Stimulated activated CD4-positive, alpha-beta T cell treated with anti-CD3 and anti-CD28 coated beads, Interleukin-4, amount 100 ng/mL, for 24 hours (primary cell): ENCODE measurements at regions not wholly inside any gene's neighbourhood (a gene's known extent, or its start where the extent isn't known, plus 50 kb on each side); places are given as distances from the start of the nearest gene placed in this dataset.
A peak's percentile ranks its signal among the peaks of the same experiment; 100 is the strongest.

ENCODE experiments used
- DNase-seq: peaks from one replicate; pipeline ENCODE4 v3.0.0-alpha.2; 2020

- DNase-seq, result no peak
Measured at GRCh38 chr13:40197936-40198595, 468.4 kb downstream of the FOXO1 start.

- no peak for DNase-seq
Measured at GRCh38 chr13:40200273-40200978, 466.0 kb downstream of the FOXO1 start.

GRCh38 chr13:40204246-40204645, 462.2 kb downstream of the FOXO1 start:
- no peak for DNase-seq

GRCh38 chr13:40205771-40206240, 460.6 kb downstream of the FOXO1 start:
- no peak for DNase-seq

GRCh38 chr13:40206241-40207000, 460.0 kb downstream of the FOXO1 start:
- peak; percentile 58 for DNase-seq

- no peak for DNase-seq
Measured at GRCh38 chr13:40207001-40207478, 459.4 kb downstream of the FOXO1 start.

GRCh38 chr13:40208517-40208916, 457.9 kb downstream of the FOXO1 start:
- DNase-seq, result no peak

- no peak for DNase-seq
Measured at GRCh38 chr13:40210865-40211585, 455.4 kb downstream of the FOXO1 start.

- no peak for DNase-seq
Measured at GRCh38 chr13:40211586-40211968, 454.9 kb downstream of the FOXO1 start.

- no peak for DNase-seq
Measured at GRCh38 chr13:40213779-40214178, 452.7 kb downstream of the FOXO1 start.

GRCh38 chr13:40215311-40215710, 451.1 kb downstream of the FOXO1 start:
- DNase-seq, result no peak

GRCh38 chr13:40215747-40216146, 450.7 kb downstream of the FOXO1 start:
- DNase-seq, result no peak

GRCh38 chr13:40217675-40218074, 448.8 kb downstream of the FOXO1 start:
- no peak for DNase-seq

- DNase-seq, result peak; percentile 46
Measured at GRCh38 chr13:40220299-40220935, 446.0 kb downstream of the FOXO1 start.

GRCh38 chr13:40221131-40221459, 445.3 kb downstream of the FOXO1 start:
- no peak for DNase-seq

GRCh38 chr13:40221460-40222201, 444.8 kb downstream of the FOXO1 start:
- DNase-seq, result peak; percentile 50

- DNase-seq, result no peak
Measured at GRCh38 chr13:40223585-40223984, 442.9 kb downstream of the FOXO1 start.

- no peak for DNase-seq
Measured at GRCh38 chr13:40228496-40228895, 437.9 kb downstream of the FOXO1 start.

- no peak for DNase-seq
Measured at GRCh38 chr13:40228990-40229389, 437.5 kb downstream of the FOXO1 start.

- no peak for DNase-seq
Measured at GRCh38 chr13:40230833-40231266, 435.6 kb downstream of the FOXO1 start.

- no peak for DNase-seq
Measured at GRCh38 chr13:40231311-40231710, 435.1 kb downstream of the FOXO1 start.

- DNase-seq, result no peak
Measured at GRCh38 chr13:40231751-40232150, 434.7 kb downstream of the FOXO1 start.
